Esophagus muscularis mucosa (tissue), 4 donors: ENCODE measurements at regions not wholly inside any gene's neighbourhood (a gene's known extent, or its start where the extent isn't known, plus 50 kb on each side); places are given as distances from the start of the nearest gene placed in this dataset.

ENCODE experiments used
- CTCF ChIP-seq, 3 experiments: fragments of 200-600 bp in 2 of 3; fragments of 450-650 bp in 1 of 3; sonication (generic) in 2 of 3; IDR thresholded peaks; one replicate each; pipeline ENCODE4 v1.5.1; 2017 to 2019; ENCODE audit warnings: antibody characterized with exemption in 3 of 3, mild to moderate bottlenecking in 2 of 3, moderate library complexity in 1 of 3
- EP300 ChIP-seq: sonication (generic); formaldehyde crosslinking; IDR thresholded peaks from one replicate; pipeline ENCODE4 v1.6.1; 2017; ENCODE audit warnings: antibody characterized with exemption
- POLR2A ChIP-seq: fragments of 450-650 bp; IDR thresholded peaks from one replicate; pipeline ENCODE4 v1.6.1; 2017; ENCODE audit warnings: antibody characterized with exemption, moderate library complexity, mild to moderate bottlenecking, low read depth
- POLR2AphosphoS5 ChIP-seq, 2 donors: sonication (generic); formaldehyde crosslinking; IDR thresholded peaks; one replicate each; pipeline ENCODE4 v1.6.1; 2017; ENCODE audit warnings: antibody characterized with exemption in 2 of 2

GRCh38 chr1:168430321-168430720, 113.5 kb downstream of the XCL2 start:
- no peak for TF ChIP-seq CTCF (IDR thresholded peaks at IDR 0.05)
- TF ChIP-seq POLR2AphosphoS5 (IDR thresholded peaks at IDR 0.05), result no peak
- no peak for TF ChIP-seq POLR2A
- TF ChIP-seq EP300, result no peak
